Neuronal stem cell (in vitro differentiated cells): ENCODE measurements at regions not wholly inside any gene's neighbourhood (a gene's known extent, or its start where the extent isn't known, plus 50 kb on each side); places are given as distances from the start of the nearest gene placed in this dataset.

ENCODE experiments used
- DNase-seq: peaks from one replicate; pipeline ENCODE4 v3.0.0-alpha.2; 2013; ENCODE audit warnings: low spot score
- H2AFZ ChIP-seq: one replicate; pipeline ENCODE4 v1.6.1; 2013; ENCODE audit warnings: mild to moderate bottlenecking, low read length, inconsistent platforms
- H2AK5ac ChIP-seq: 2 replicates; pipeline ENCODE4 v1.6.1; 2013; ENCODE audit warnings: low read depth, mild to moderate bottlenecking, inconsistent platforms, low read length, moderate library complexity, mixed read lengths
- H2BK120ac ChIP-seq: 2 replicates; pipeline ENCODE4 v1.6.1; 2013; ENCODE audit warnings: low read depth, mild to moderate bottlenecking, inconsistent platforms, low read length, moderate library complexity, mixed read lengths
- H2BK12ac ChIP-seq: one replicate; pipeline ENCODE4 v1.6.1; 2013; ENCODE audit warnings: low read length, inconsistent platforms
- H2BK15ac ChIP-seq: 2 replicates; pipeline ENCODE4 v1.6.1; 2013; ENCODE audit warnings: mild to moderate bottlenecking, low read length, inconsistent platforms, mixed read lengths
- H2BK5ac ChIP-seq: one replicate; pipeline ENCODE4 v1.6.1; 2013; ENCODE audit warnings: inconsistent platforms, mild to moderate bottlenecking, low read length, moderate library complexity
- H3K14ac ChIP-seq: one replicate; pipeline ENCODE4 v1.6.1; 2013; ENCODE audit warnings: low read length, inconsistent platforms
- H3K18ac ChIP-seq: 2 replicates; pipeline ENCODE4 v1.6.1; 2013; ENCODE audit warnings: low read length, inconsistent platforms
- H3K23ac ChIP-seq: 2 replicates; pipeline ENCODE4 v1.6.1; 2013; ENCODE audit warnings: low read depth, mild to moderate bottlenecking, mixed read lengths, low read length, inconsistent platforms; ENCODE audit not compliant: poor library complexity
- H3K27ac ChIP-seq: replicated peaks from 3 replicates; pipeline ENCODE4 v1.5.1; 2013; ENCODE audit warnings: low read length, inconsistent platforms
- H3K27me3 ChIP-seq, 3 experiments: 2 replicates each; pipeline ENCODE4 v1.6.1; 2013; ENCODE audit warnings: low read length in 3 of 3, mild to moderate bottlenecking in 2 of 3, inconsistent platforms in 1 of 3, low read depth in 1 of 3, mixed read lengths in 1 of 3, moderate library complexity in 1 of 3; ENCODE audit not compliant: control insufficient read depth in 3 of 3, insufficient read depth in 3 of 3
- H3K36me3 ChIP-seq, 2 donors: replicated peaks in 1 of 2; 2 replicates each; pipeline ENCODE4 v1.6.1; 2013; ENCODE audit warnings: low read length in 2 of 2; ENCODE audit not compliant: control insufficient read depth in 2 of 2, insufficient read depth in 2 of 2
- H3K4ac ChIP-seq: 2 replicates; pipeline ENCODE4 v1.6.1; 2013; ENCODE audit warnings: inconsistent platforms, mild to moderate bottlenecking, low read length, moderate library complexity
- H3K4me1 ChIP-seq, 2 donors: 1 replicate in 1 of 2; 2 replicates in 1 of 2; pipeline ENCODE4 v1.6.1; 2013; ENCODE audit warnings: low read length in 2 of 2, low read depth in 1 of 2; ENCODE audit not compliant: control insufficient read depth in 2 of 2, insufficient read depth in 1 of 2
- H3K4me2 ChIP-seq: one replicate; pipeline ENCODE4 v1.6.1; 2013; ENCODE audit warnings: mild to moderate bottlenecking, low read length, inconsistent platforms; ENCODE audit not compliant: insufficient read depth, poor library complexity, severe bottlenecking
- H3K4me3 ChIP-seq, 2 donors: 2 replicates each; pipeline ENCODE4 v1.5.1; 2013; ENCODE audit warnings: low read length in 2 of 2, mild to moderate bottlenecking in 2 of 2, inconsistent platforms in 1 of 2, moderate library complexity in 1 of 2
- H3K79me1 ChIP-seq: one replicate; pipeline ENCODE4 v1.6.1; 2013; ENCODE audit warnings: low read depth, mild to moderate bottlenecking, inconsistent platforms, low read length, moderate library complexity
- H3K9ac ChIP-seq: one replicate; pipeline ENCODE4 v1.6.1; 2013; ENCODE audit warnings: mild to moderate bottlenecking, low read depth, low read length, inconsistent platforms; ENCODE audit not compliant: poor library complexity
- H3K9me3 ChIP-seq, 2 donors: replicated peaks in 1 of 2; 2 replicates each; pipeline versions ENCODE3 to v1.6.1; 2013; ENCODE audit warnings: low read length in 2 of 2, mild to moderate bottlenecking in 2 of 2, inconsistent platforms in 1 of 2, low read depth in 1 of 2, mixed read lengths in 1 of 2, moderate library complexity in 1 of 2; ENCODE audit not compliant: control insufficient read depth in 2 of 2, insufficient read depth in 1 of 2
- H4K8ac ChIP-seq: one replicate; pipeline ENCODE4 v1.6.1; 2013; ENCODE audit warnings: low read depth, mild to moderate bottlenecking, inconsistent platforms, low read length, moderate library complexity
- H4K91ac ChIP-seq: one replicate; pipeline ENCODE4 v1.6.1; 2013; ENCODE audit warnings: low read length, low read depth, mild to moderate bottlenecking, inconsistent platforms; ENCODE audit not compliant: poor library complexity
- WGBS, 2 donors: extraction: QIAGEN DNeasy Blood & Tissue Kit; methylation state at CpG; one replicate each; pipeline ENCODE4 v1.1.7; 2013; ENCODE audit warnings: missing lambda C conversion rate in 2 of 2, mixed read lengths in 1 of 2; ENCODE audit not compliant: insufficient read length in 2 of 2, insufficient replicate concordance in 1 of 2; ENCODE audit errors: extremely low coverage in 2 of 2; 5-methylcytosine and 5-hydroxymethylcytosine counted together

- no peak overlapping the region for H3K14ac ChIP-seq
- no peaks in the 10 kb centered on the region for H3K36me3 ChIP-seq
- DNase-seq: no peak
- no peak overlapping the region for H2AK5ac ChIP-seq
- H3K23ac ChIP-seq: no peak overlapping the region
- H2BK15ac ChIP-seq: no peak overlapping the region
- H3K27ac ChIP-seq: no peak overlapping the region
- H3K9ac ChIP-seq: no peak overlapping the region
- WGBS, 2 donors: no CpG with 5 or more reads among the region's 14 CpGs
- H3K79me1 ChIP-seq: no peaks in the 10 kb centered on the region
- H3K9me3 ChIP-seq: no peaks in the 10 kb centered on the region
- no peak overlapping the region for H4K91ac ChIP-seq
- peak overlapping the region; percentile 30 for H2BK5ac ChIP-seq
- no peak overlapping the region for H2AFZ ChIP-seq
- no peak overlapping the region for H4K8ac ChIP-seq
- H3K4me1 ChIP-seq: peaks cover 0 to 1% of the 10 kb centered on the region in 2 donors
- H3K18ac ChIP-seq: no peak overlapping the region
- no peak overlapping the region for H3K4ac ChIP-seq
- H2BK12ac ChIP-seq: no peak overlapping the region
- no peak overlapping the region for H3K4me2 ChIP-seq
- no peaks in the 10 kb centered on the region for H3K27me3 ChIP-seq
- no peak overlapping the region for H2BK120ac ChIP-seq
- no peak overlapping the region for H3K4me3 ChIP-seq
Measured at GRCh38 chr15:31272558-31273257, 53.9 kb upstream of the KLF13 start.

- peak overlapping the region; percentile 61 for H3K18ac ChIP-seq
- WGBS, 2 donors: no CpG with 5 or more reads among the region's 20 CpGs
- H2AFZ ChIP-seq: peak overlapping the region; percentile 11
- H2BK5ac ChIP-seq: no peak overlapping the region
- H3K79me1 ChIP-seq: no peaks in the 10 kb centered on the region
- no peak overlapping the region for H4K91ac ChIP-seq
- H2BK12ac ChIP-seq: no peak overlapping the region
- H3K23ac ChIP-seq: no peak overlapping the region
- no peaks in the 10 kb centered on the region for H3K9me3 ChIP-seq
- H3K36me3 ChIP-seq: no peaks in the 10 kb centered on the region
- no peak overlapping the region for H2BK120ac ChIP-seq
- H3K4me1 ChIP-seq: peaks cover 0 to 4% of the 10 kb centered on the region in 2 donors
- H3K4me3 ChIP-seq: no peak overlapping the region
- H3K14ac ChIP-seq: no peak overlapping the region
- H2AK5ac ChIP-seq: no peak overlapping the region
- H3K27ac ChIP-seq: no peak overlapping the region
- peak overlapping the region; percentile 61 for H2BK15ac ChIP-seq
- H3K27me3 ChIP-seq: no peaks in the 10 kb centered on the region
- no peak overlapping the region for H3K9ac ChIP-seq
- no peak for DNase-seq
- H3K4me2 ChIP-seq: no peak overlapping the region
- H3K4ac ChIP-seq: no peak overlapping the region
- H4K8ac ChIP-seq: no peak overlapping the region
Measured at GRCh38 chr15:31273258-31273941, 53.2 kb upstream of the KLF13 start.

GRCh38 chr15:31274496-31275330 is 51.9 kb upstream of the KLF13 start:
- no peak overlapping the region for H3K4ac ChIP-seq
- H2BK5ac ChIP-seq: peak overlapping the region; percentile 42
- peak overlapping the region; percentile 67 for H3K18ac ChIP-seq
- H3K36me3 ChIP-seq: no peaks in the 10 kb centered on the region
- H3K79me1 ChIP-seq: no peaks in the 10 kb centered on the region
- no peak overlapping the region for H3K23ac ChIP-seq
- H3K4me1 ChIP-seq: peaks cover 0 to 6% of the 10 kb centered on the region in 2 donors
- no peak overlapping the region for H3K27ac ChIP-seq
- no peak overlapping the region for H4K8ac ChIP-seq
- no CpG with 5 or more reads among the region's 14 CpGs for WGBS, 2 donors
- no peak overlapping the region for H2AFZ ChIP-seq
- H3K9ac ChIP-seq: no peak overlapping the region
- H3K14ac ChIP-seq: no peak overlapping the region
- no peaks in the 10 kb centered on the region for H3K9me3 ChIP-seq
- DNase-seq: no peak
- H2BK12ac ChIP-seq: no peak overlapping the region
- H3K4me3 ChIP-seq: no peak overlapping the region
- H2BK15ac ChIP-seq: peak overlapping the region; percentile 21
- no peaks in the 10 kb centered on the region for H3K27me3 ChIP-seq
- peak overlapping the region; percentile 66 for H2AK5ac ChIP-seq
- no peak overlapping the region for H3K4me2 ChIP-seq
- H2BK120ac ChIP-seq: no peak overlapping the region
- no peak overlapping the region for H4K91ac ChIP-seq
